ENCODE measurements at regions not wholly inside any gene's neighbourhood (a gene's known extent, or its start where the extent isn't known, plus 50 kb on each side); places are given as distances from the start of the nearest gene placed in this dataset.

- DNase-seq (ENCODE audit: low spot score) (no peak), ATAC-seq (ENCODE audit: low read depth) (no peak)
- Histone ChIP-seq H3K36me3 (ENCODE audit: low read depth) (no peaks in the 10 kb centered on the region), H3K27me3 (ENCODE audit: insufficient read depth, poor library complexity, severe bottlenecking) (no peaks in the 10 kb centered on the region), H3K4me1 (ENCODE audit: insufficient read depth, poor library complexity, severe bottlenecking) (no peaks in the 10 kb centered on the region), H3K27ac (ENCODE audit: poor library complexity, severe bottlenecking) (no peak overlapping the region), H3K9me3 (ENCODE audit: severe bottlenecking) (no peaks in the 10 kb centered on the region), H3K4me3 (ENCODE audit: severe bottlenecking) (no peak overlapping the region)
- TF ChIP-seq, protein P1, sequence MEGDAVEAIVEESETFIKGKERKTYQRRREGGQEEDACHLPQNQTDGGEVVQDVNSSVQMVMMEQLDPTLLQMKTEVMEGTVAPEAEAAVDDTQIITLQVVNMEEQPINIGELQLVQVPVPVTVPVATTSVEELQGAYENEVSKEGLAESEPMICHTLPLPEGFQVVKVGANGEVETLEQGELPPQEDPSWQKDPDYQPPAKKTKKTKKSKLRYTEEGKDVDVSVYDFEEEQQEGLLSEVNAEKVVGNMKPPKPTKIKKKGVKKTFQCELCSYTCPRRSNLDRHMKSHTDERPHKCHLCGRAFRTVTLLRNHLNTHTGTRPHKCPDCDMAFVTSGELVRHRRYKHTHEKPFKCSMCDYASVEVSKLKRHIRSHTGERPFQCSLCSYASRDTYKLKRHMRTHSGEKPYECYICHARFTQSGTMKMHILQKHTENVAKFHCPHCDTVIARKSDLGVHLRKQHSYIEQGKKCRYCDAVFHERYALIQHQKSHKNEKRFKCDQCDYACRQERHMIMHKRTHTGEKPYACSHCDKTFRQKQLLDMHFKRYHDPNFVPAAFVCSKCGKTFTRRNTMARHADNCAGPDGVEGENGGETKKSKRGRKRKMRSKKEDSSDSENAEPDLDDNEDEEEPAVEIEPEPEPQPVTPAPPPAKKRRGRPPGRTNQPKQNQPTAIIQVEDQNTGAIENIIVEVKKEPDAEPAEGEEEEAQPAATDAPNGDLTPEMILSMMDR (IDR thresholded peaks at IDR 0.05; ENCODE audit: poor library complexity, severe bottlenecking): no peak
Measured at GRCh38 chr7:46109437-46109836, 188.4 kb upstream of the IGFBP3 start.

GRCh38 chr7:46108272-46108671 is 187.2 kb upstream of the IGFBP3 start:
- H3K4me1 ChIP-seq (ENCODE audit: insufficient read depth, poor library complexity, severe bottlenecking): no peaks in the 10 kb centered on the region
- H3K36me3 ChIP-seq (ENCODE audit: low read depth): no peaks in the 10 kb centered on the region
- ATAC-seq (ENCODE audit: low read depth) (no peak), DNase-seq (ENCODE audit: low spot score) (no peak)
- H3K27me3 ChIP-seq (ENCODE audit: insufficient read depth, poor library complexity, severe bottlenecking): no peaks in the 10 kb centered on the region
- no peak overlapping the region for H3K4me3 ChIP-seq (ENCODE audit: severe bottlenecking)
- H3K27ac ChIP-seq (ENCODE audit: poor library complexity, severe bottlenecking): no peak overlapping the region
- TF ChIP-seq, protein P1 (IDR thresholded peaks at IDR 0.05; ENCODE audit: poor library complexity, severe bottlenecking): no peak
- H3K9me3 ChIP-seq (ENCODE audit: severe bottlenecking): no peaks in the 10 kb centered on the region

GRCh38 chr7:46107610-46108217 is 186.6 kb upstream of the IGFBP3 start:
- H3K27ac ChIP-seq (ENCODE audit: poor library complexity, severe bottlenecking): no peak overlapping the region
- no peak for ATAC-seq (ENCODE audit: low read depth)
- no peaks in the 10 kb centered on the region for H3K27me3 ChIP-seq (ENCODE audit: insufficient read depth, poor library complexity, severe bottlenecking)
- no peaks in the 10 kb centered on the region for H3K9me3 ChIP-seq (ENCODE audit: severe bottlenecking)
- TF ChIP-seq, protein P1 (IDR thresholded peaks at IDR 0.05; ENCODE audit: poor library complexity, severe bottlenecking): no peak
- no peaks in the 10 kb centered on the region for H3K36me3 ChIP-seq (ENCODE audit: low read depth)
- DNase-seq (ENCODE audit: low spot score): no peak
- H3K4me1 ChIP-seq (ENCODE audit: insufficient read depth, poor library complexity, severe bottlenecking): no peaks in the 10 kb centered on the region
- H3K4me3 ChIP-seq (ENCODE audit: severe bottlenecking): no peak overlapping the region

DNA sequence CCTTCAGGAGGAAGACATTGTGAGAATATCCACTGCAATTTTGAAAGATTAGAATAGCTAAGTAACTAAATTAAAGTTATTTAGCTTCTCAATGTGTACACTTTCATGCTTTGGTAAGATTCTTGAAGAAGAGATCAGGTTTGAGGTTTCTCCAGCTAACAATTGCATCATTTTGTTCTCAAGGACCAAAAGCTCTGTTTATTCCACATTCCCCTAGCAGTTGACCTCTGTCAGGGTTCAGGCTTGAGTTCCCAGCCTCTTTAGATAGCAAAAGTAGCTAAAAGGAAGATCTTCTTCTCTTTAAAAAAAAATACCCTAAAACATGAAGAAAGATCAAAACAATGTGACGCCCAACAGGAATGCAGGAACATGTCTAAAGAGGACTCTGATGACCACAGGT is 179.4 kb upstream of the IGFBP3 start:
- TF ChIP-seq, protein P1 (IDR thresholded peaks at IDR 0.05; ENCODE audit: poor library complexity, severe bottlenecking): no peak
- H3K9me3 ChIP-seq (ENCODE audit: severe bottlenecking): no peaks in the 10 kb centered on the region
- no peak overlapping the region for H3K27ac ChIP-seq (ENCODE audit: poor library complexity, severe bottlenecking)
- no peaks in the 10 kb centered on the region for H3K4me1 ChIP-seq (ENCODE audit: insufficient read depth, poor library complexity, severe bottlenecking)
- ATAC-seq (ENCODE audit: low read depth) (no peak), DNase-seq (ENCODE audit: low spot score) (no peak)
- no peak overlapping the region for H3K4me3 ChIP-seq (ENCODE audit: severe bottlenecking)
- H3K27me3 ChIP-seq (ENCODE audit: insufficient read depth, poor library complexity, severe bottlenecking): no peaks in the 10 kb centered on the region
- no peaks in the 10 kb centered on the region for H3K36me3 ChIP-seq (ENCODE audit: low read depth)

DNA sequence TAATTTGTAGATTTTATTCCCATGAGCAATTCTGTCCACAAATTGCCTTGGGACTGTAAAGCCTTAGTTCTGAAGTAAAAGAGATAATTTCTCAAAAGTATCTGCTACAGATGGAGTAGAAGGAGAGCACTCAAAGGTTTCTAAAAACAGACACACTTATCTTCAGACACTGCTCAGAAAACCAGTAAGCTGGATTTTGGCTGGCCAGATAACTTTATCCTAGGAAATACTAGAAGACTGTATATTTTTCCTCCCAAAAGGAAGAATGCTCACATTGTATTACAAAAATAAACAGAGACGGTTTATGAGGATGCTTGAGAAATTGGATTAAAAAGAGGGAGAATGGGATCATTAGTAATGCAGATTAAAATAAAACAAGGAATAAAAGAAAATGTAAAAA is 178.0 kb upstream of the IGFBP3 start:
- H3K9me3 ChIP-seq (ENCODE audit: severe bottlenecking): no peaks in the 10 kb centered on the region
- no peak for DNase-seq (ENCODE audit: low spot score)
- ATAC-seq (ENCODE audit: low read depth): no peak
- TF ChIP-seq, protein P1 (IDR thresholded peaks at IDR 0.05; ENCODE audit: poor library complexity, severe bottlenecking): no peak
- no peak overlapping the region for H3K4me3 ChIP-seq (ENCODE audit: severe bottlenecking)
- no peak overlapping the region for H3K27ac ChIP-seq (ENCODE audit: poor library complexity, severe bottlenecking)
- H3K36me3 ChIP-seq (ENCODE audit: low read depth): no peaks in the 10 kb centered on the region
- no peaks in the 10 kb centered on the region for H3K27me3 ChIP-seq (ENCODE audit: insufficient read depth, poor library complexity, severe bottlenecking)
- H3K4me1 ChIP-seq (ENCODE audit: insufficient read depth, poor library complexity, severe bottlenecking): no peaks in the 10 kb centered on the region
